HG03095 (cell line): ENCODE measurements at regions not wholly inside any gene's neighbourhood (a gene's known extent, or its start where the extent isn't known, plus 50 kb on each side); places are given as distances from the start of the nearest gene placed in this dataset.

Experiments used
- ATAC-seq: cut with Tn5 transposase; IDR thresholded peaks from one replicate; pipeline ENCODE4 v1.9.1; 2021; ENCODE audit warnings: moderate library complexity; ENCODE audit not compliant: unreplicated experiment

DNA sequence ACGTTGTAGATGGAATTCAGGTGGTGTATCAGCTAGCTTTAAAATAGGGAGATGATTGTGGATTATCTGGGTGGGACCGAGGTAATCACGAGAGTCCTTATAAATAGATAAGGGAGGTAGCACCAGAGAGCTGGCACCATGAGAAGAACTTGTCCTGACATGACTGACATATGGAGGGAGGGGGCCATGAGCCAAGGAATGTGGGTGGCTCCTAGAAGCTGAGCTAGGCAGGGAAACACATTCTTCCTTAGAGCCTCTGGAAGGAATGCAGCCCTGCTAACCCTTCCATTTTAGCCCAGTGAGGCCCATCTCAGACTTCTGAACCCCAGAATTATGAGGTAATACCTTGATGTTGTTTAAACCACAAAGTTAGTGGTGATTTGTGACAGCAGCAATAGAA, 321.1 kb upstream of the SULF2 start:
- no peak for ATAC-seq

- ATAC-seq: no peak
These were observed 320.2 kb upstream of the SULF2 start for GRCh38 chr20:48105526-48105925.

DNA sequence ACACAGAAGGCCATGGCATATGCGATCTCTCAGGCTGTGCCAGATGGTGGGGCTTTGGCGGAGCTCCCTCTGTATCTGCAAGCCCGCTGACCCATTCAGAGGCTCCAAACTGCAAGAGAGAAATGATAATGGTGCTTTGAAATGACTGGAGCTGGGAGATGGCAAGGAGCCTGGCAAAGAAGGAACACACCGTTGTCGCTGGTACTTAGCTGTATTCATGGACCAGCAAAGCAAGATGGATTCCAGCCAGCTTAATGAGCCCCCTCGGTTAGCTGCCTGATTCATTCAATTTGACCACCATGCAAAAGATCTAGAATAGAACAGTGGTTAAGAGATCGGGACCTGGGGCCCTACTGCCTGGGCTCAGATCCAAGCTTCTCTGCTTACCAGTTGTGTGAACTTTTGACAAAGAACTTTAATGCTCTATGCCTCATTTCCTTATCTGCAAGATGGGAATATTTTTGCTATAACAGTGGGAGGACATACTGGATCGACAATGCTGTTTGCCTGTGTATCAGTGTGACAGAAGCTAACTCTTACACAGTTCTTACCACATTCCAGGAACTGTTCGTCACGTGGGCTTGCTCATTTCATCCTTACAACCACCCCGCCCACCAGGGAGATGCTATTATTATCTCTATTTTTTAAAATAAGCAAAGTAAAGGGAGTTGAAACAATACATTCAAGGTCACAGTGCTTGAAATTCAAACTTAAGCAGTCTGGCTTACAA, 317.8 kb upstream of the SULF2 start:
- ATAC-seq: no peak

DNA sequence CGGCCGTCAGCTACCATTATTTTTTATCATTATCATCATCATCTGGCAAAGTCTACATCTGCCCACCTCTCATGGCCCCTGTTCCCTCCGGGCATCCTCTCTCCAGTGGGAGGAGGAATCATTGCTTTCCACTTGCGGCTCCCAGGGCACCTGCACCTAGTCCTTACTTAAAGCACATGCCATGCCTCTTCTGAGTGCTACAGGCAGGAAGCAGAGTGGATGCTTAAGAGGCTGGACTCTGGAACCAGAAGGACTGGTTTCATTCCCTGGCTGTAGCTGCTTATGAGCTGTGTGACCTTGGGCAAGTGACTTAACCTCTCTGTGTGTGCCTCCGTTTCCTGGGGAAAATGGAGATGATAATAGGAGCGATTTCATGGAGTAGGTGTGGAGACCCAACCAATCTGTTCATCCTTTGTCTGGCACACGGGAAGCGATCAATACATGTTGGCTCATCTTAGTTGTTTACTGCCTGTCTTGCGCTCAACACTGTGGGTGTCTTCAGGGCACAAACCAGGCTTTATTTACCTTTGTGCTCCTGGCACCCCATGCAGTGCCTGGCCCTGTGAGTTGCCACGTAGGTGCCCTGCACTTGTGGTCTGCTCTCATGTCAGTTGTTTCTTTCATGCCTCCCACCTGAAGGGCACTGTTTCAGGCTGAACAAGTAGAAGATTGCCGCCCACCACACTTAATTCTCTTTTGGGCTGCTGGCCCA, 317.0 kb upstream of the SULF2 start:
- no peak for ATAC-seq

GRCh38 chr20:48100483-48100882, 315.2 kb upstream of the SULF2 start:
- ATAC-seq: no peak

- ATAC-seq: no peak
These were observed 313.6 kb upstream of the SULF2 start for GRCh38 chr20:48098866-48099265.

DNA sequence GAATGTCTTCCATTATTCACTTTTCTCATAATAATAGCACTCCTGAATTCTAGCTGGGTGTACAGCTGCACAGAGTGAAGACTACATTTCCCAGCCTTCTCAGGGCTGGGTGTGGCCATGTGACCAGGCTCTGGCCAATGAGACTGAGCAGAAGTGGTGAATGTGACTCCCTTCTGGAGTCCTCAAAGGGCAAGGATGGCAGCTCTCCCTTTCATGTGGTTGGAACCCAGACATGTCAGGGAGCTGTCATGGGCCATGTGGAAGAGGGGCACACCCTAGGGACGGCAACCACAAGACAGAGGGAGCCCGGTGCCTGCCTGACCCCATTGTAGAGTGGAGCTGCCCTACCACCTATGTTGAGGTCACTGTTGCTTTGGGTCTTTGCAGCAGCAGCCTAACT, 312.8 kb upstream of the SULF2 start:
- no peak for ATAC-seq

- ATAC-seq: no peak
These were observed 311.9 kb upstream of the SULF2 start for GRCh38 chr20:48096957-48097890.

GRCh38 chr20:48096212-48096875, 311.1 kb upstream of the SULF2 start:
- no peak for ATAC-seq

DNA sequence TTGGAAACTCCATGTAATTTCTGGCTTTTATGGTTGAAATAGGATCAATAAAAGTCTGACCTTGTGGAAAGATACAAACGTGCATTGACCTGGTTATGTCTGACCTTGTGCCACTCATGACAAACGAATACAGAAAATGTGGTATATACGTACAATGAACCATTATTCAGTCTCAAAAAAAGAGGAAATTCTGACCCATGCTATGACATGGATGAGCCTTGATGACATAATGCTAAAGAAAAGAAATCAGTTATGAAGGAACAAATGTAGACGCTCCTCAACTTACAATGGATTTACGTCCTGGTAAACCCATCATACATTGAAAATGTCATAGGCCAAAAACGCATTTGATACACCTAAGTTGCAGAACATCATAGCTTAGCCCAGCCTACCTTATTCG, 309.7 kb upstream of the SULF2 start:
- ATAC-seq: no peak

GRCh38 chr20:48094196-48094749, 309.0 kb upstream of the SULF2 start:
- no peak for ATAC-seq

GRCh38 chr20:48092596-48093280, 307.5 kb upstream of the SULF2 start:
- ATAC-seq: no peak

- no peak for ATAC-seq
These were observed 305.5 kb upstream of the SULF2 start for GRCh38 chr20:48090784-48091183.

DNA sequence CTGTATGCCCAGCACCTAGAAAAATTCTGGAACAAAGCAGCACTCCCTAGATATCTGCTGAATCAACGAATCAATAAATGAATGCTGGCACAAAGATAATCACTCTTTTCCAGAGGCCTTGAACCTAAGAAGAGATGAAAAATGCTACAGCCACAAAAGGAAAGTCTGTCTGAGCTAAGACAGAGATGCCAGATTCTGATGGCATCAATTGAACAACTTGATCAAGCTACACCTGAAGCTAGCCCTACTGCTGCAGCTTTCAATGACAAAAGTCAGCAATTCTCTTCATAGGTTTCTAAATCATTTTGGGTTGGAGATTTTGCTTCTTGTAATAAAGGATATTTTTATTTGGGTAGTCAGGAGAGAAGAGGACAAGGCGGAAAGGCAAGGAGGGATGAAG, 305.0 kb upstream of the SULF2 start:
- no peak for ATAC-seq

DNA sequence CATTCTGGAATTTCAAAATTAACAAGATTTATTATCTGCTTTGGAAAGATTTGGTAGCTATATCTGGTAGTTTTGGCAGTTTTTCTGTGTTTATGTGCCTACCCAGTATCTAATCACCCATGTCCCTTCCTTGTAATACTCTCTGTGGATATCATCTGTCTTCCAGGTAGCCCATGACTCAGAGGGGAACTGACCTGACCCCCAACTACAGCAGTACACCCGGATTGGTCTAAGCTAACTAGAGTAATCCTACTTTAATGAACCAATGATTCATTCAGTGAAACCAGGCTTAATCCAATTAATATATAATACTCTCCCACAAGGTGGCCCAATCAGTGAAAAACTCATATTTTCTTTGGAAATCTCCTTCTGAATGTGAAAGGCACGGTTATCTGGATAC, 295.3 kb upstream of the SULF2 start:
- ATAC-seq: no peak

GRCh38 chr20:48079028-48079427, 293.7 kb upstream of the SULF2 start:
- ATAC-seq: no peak

DNA sequence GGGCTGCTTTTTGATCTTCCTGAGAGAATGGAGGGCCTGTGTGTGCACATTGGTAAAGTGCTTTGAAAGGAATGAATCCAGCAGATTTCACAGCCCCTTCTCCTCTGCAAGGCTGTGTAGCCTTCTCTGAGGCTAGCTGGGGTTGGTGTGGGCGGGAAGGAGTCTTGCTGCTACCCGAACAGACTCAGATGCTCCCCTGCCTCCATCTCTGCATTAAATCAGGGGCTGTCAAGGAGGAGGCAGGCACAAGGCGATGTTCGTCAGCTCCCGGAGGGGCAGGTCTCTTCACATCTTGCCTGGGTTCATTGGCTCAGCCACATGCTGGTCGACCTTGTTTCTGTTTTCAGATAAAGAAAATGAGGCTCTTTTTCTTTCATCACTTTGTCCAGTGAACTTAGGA, 291.5 kb upstream of the SULF2 start:
- no peak for ATAC-seq

- ATAC-seq: no peak
These were observed 291.0 kb upstream of the SULF2 start for GRCh38 chr20:48076247-48076646.

- ATAC-seq: no peak
These were observed 290.4 kb upstream of the SULF2 start for GRCh38 chr20:48075591-48076174.
